ENCODE measurements at regions not wholly inside any gene's neighbourhood (a gene's known extent, or its start where the extent isn't known, plus 50 kb on each side); places are given as distances from the start of the nearest gene placed in this dataset.
"Not testable (repeated sequence)": the region's sequence is repeated elsewhere in the genome, so short reads cannot be mapped to it uniquely, and the experiment has no call there.

- no peak for DNase-seq (ENCODE audit: low spot score)
Observed at GRCh38 chr1:91605566-91605965, 104.9 kb downstream of the CDC7 start.

GRCh38 chr1:91606546-91607078, 106.0 kb downstream of the CDC7 start:
- DNase-seq (ENCODE audit: low spot score), result no peak

GRCh38 chr1:91607686-91608085, 107.0 kb downstream of the CDC7 start:
- not testable (repeated sequence) for DNase-seq (ENCODE audit: low spot score)

DNA sequence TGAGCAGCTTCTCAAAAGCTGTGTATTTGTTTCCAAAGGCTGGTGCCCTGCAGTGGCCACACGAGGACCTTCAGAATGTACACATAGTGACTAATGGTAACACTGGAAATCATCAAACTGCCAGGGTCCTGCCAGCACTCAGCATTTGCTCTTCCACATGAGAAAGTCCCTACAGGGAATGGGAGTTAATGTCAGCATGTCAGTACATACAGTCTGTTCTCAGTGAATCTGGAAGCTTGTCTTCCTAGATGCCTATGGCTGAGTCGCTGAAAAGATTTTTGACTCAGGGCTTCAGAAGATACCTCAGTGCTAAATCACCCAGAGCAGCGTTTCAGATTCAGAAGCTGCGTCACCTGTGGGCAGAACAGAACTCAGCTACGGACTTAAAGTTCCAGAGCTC, 108.2 kb downstream of the CDC7 start:
- no peak for DNase-seq (ENCODE audit: low spot score)

DNA sequence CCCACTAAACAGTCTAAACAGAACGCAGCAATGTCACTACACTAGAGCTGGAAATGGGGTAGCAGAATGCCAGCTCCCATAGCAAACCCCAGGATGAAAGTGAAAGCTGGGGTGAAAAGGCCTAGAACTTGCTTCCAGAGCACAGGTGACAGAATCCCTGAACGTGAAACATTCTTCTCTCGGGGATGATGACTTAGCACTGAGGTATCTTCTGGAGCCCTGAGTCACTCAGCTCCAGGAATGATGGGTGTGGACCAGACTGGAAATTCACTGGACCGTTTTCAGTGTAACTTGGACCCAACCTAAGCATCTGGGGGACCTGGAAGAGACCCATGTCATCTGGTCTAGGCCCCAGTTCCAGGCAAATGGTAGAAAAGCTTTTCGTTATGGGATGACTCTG, 108.9 kb downstream of the CDC7 start:
- no peak for DNase-seq (ENCODE audit: low spot score)

DNA sequence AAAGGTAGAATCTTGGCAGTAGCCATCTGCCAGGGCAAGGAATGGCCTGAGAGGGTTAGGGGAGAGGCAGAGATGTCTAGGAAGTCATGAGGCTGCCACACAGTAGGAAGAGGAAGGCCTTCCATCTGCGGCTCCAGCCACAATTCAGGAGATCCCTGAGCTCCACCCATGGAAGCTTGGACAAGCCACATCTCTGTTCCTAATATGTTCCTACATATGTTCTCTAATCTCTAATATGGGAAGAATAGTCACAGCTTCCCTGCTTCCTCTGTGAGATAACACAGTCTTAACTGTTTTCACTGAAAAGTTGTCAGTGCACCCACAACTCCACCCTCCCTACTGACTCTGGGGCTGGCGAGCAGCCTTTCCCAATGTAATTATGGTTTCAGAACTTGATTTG, 109.5 kb downstream of the CDC7 start:
- DNase-seq (ENCODE audit: low spot score), result no peak

GRCh38 chr1:91610789-91611188, 110.1 kb downstream of the CDC7 start:
- no peak for DNase-seq (ENCODE audit: low spot score)

GRCh38 chr1:91611483-91611917, 110.8 kb downstream of the CDC7 start:
- no peak for DNase-seq (ENCODE audit: low spot score)

DNA sequence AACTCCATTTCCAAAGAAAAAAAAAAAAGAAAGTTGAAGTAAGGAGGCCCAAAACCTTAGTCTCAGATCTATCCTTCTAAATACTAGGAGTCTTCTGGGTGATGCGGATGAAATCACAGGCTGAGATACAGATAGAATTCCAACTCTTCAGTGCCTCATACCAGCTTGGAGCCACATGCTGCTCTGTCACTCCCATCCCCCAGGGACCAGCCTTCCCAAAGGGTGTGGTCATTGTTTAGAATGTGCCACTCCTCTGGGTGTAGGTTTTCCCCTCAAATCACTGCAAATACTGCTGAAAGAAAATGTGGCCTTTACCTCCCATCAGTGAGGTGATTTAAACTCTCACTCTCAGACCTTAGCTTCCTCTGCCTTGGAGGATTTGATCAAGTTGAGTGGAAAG, 112.9 kb downstream of the CDC7 start:
- DNase-seq (ENCODE audit: low spot score), result no peak

DNA sequence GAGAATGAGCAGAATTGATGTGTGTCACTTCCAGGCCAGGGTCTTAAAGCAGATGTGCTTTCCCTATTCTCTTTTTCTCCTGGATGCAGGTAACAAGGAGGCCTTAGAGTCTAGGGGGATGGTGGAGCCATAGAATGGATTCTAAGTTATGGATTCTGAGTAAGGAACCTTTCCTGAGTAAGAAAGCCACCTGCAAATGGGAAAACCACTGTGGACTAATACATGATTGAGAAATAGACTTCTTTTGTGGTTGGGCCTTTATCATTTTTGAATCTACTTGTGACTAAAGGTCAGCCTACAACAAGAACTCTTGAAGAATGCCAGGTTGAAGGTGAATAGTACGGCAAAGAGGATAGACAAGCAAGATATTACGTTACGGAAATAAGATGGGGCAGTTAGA, 116.1 kb downstream of the CDC7 start:
- no peak for DNase-seq (ENCODE audit: low spot score)

GRCh38 chr1:91617285-91617765, 116.7 kb downstream of the CDC7 start:
- no peak for DNase-seq (ENCODE audit: low spot score)

DNA sequence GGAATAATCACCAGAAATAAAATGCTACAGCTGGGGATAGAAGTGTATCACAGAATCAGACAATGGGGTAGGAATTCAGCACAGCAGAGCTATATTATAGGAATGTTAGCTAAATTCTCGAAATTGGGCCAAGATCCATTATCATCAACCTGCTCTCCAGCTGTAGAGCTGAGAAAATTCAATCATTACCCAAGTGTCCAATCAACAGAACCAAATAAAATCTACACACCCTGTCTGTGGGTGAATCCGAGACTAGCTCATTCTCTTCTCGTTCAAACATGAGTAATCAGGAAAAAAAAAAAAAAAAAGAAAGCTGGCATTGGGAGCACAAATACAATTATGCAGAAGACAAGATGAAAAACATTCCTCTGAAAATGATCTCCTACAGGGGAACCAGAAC, 119.2 kb downstream of the CDC7 start:
- DNase-seq (ENCODE audit: low spot score), result no peak

DNA sequence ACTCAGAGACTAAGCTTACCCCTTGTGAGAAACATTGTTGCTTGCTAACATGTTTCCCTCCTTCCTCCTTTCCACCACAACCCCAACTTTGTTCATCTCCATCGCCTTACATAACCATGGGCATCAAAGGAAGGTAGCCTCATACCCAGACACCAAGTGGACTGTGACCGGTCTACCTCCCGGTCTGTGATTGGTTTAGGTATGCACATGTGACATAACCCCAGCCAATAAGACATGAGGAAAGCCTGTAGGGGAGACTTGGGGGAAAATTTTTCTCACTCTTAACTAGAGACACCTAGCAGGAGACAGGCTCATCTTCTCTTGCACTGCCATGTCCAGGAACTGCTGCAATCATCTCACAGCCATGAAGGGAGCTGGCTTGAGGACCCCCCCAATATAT, 120.7 kb downstream of the CDC7 start:
- no peak for DNase-seq (ENCODE audit: low spot score)

DNA sequence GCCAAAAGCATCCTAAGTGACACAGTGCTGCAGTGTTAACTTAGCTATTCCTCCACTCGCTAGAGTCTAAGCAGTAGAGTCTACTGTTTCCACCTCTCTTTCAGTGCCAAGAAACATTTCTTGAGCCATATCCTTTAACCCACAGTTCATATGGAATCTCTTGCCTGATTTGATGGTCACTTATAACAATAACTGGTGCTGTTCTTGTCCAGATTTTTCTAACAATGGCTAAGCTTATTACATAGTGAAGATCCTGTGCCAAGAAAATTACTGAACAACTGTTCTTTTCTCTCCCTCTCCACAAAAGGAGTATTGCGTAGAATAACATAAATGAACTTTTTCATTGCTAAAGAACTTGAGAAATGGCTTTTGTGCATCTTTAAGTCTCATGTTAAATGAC, 121.3 kb downstream of the CDC7 start:
- no peak for DNase-seq (ENCODE audit: low spot score)

GRCh38 chr1:91622616-91623015, 122.0 kb downstream of the CDC7 start:
- no peak for DNase-seq (ENCODE audit: low spot score)

- DNase-seq (ENCODE audit: low spot score), result no peak
Observed at GRCh38 chr1:91623020-91623419, 122.4 kb downstream of the CDC7 start.

DNA sequence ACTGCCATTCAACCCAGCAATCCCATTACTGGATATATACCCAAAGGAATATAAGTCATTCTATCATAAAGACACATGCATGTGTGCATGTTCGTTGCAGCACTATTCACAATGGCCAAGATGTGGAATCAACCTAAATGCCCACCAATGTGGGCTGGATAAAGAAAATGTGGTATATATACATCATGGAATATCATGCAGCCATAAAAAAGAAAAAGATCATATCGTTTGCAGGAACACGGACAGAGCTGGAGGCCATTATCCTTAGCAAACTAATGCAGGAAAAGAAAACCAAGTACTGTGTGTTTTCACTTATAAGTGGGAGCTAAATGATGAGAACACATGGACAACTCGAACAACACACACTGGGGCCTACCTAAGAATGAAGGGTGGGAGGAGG, 123.7 kb downstream of the CDC7 start:
- DNase-seq (ENCODE audit: low spot score), result no peak
